BJ (cell line): ENCODE measurements at regions not wholly inside any gene's neighbourhood (a gene's known extent, or its start where the extent isn't known, plus 50 kb on each side); places are given as distances from the start of the nearest gene placed in this dataset.

Source experiments
- CTCF ChIA-PET: fragments of 350-600 bp; formaldehyde crosslinking; extraction: SDS; loops from one replicate; lab custom pipeline; 2021; ENCODE audit warnings: antibody characterized with exemption, inconsistent platforms; lab: Yijun Ruan, JAX
- POLR2A ChIA-PET: fragments of 300-600 bp; sonication (Branson Sonifier 250); formaldehyde crosslinking; extraction: SDS; loops from one replicate; lab custom pipeline; 2021; ENCODE audit warnings: antibody characterized with exemption; lab: Charles Lee
- DNase-seq: peaks from one replicate; pipeline ENCODE4 v3.0.0-alpha.2; 2011; ENCODE audit warnings: low read depth
- H3K27me3 ChIP-seq: 2 replicates; pipeline ENCODE4 v1.6.0; 2011; ENCODE audit warnings: low read length; ENCODE audit not compliant: control insufficient read depth, insufficient read depth
- H3K36me3 ChIP-seq: 2 replicates; pipeline ENCODE4 v1.5.1; 2011; ENCODE audit warnings: low read length; ENCODE audit not compliant: control insufficient read depth, insufficient read depth
- H3K4me3 ChIP-seq: 2 replicates; pipeline ENCODE4 v1.5.1; 2011; ENCODE audit warnings: low read depth, mild to moderate bottlenecking, control low read depth, low read length
- CTCF ChIP-seq: IDR thresholded peaks from 2 replicates; pipeline ENCODE4 v1.5.1; 2011; ENCODE audit warnings: low read depth, mild to moderate bottlenecking, control low read depth, inconsistent platforms, low read length, moderate library complexity; ENCODE audit not compliant: insufficient read depth

GRCh38 chr7:52005613-52006012 is 689.0 kb upstream of the COBL start:
- H3K36me3 ChIP-seq, result no peaks in the 10 kb centered on the region
- no peak for TF ChIP-seq CTCF
- H3K27me3 ChIP-seq, result no peaks in the 10 kb centered on the region
- no peak for DNase-seq
- ChIA-PET CTCF (no interaction called here), POLR2A (no interaction called here)
- no peak overlapping the region for H3K4me3 ChIP-seq

GRCh38 chr7:51995596-51996179 is 679.1 kb upstream of the COBL start:
- Histone ChIP-seq H3K27me3 (no peaks in the 10 kb centered on the region), H3K4me3 (no peak overlapping the region), H3K36me3 (no peaks in the 10 kb centered on the region)
- CTCF ChIA-PET, result no interaction called here
- POLR2A ChIA-PET, result no interaction called here
- DNase-seq, result no peak
- no peak for TF ChIP-seq CTCF

- CTCF ChIA-PET, result no interaction called here
- Histone ChIP-seq H3K27me3 (no peaks in the 10 kb centered on the region), H3K4me3 (no peak overlapping the region), H3K36me3 (no peaks in the 10 kb centered on the region)
- DNase-seq, result no peak
- POLR2A ChIA-PET, result no interaction called here
- TF ChIP-seq CTCF, result no peak
Measured at GRCh38 chr7:51982653-51983052, 666.0 kb upstream of the COBL start.

GRCh38 chr7:51980812-51981211 is 664.2 kb upstream of the COBL start:
- CTCF ChIA-PET, result no interaction called here
- DNase-seq, result no peak
- POLR2A ChIA-PET, result no interaction called here
- Histone ChIP-seq H3K4me3 (no peak overlapping the region), H3K27me3 (no peaks in the 10 kb centered on the region), H3K36me3 (no peaks in the 10 kb centered on the region)
- no peak for TF ChIP-seq CTCF

GRCh38 chr7:51980313-51980712 is 663.7 kb upstream of the COBL start:
- CTCF ChIA-PET, result no interaction called here

More at GRCh38 chr7:51980313-51980712, 663.7 kb upstream of the COBL start:
- H3K27me3 ChIP-seq, result no peaks in the 10 kb centered on the region
- POLR2A ChIA-PET, result no interaction called here
- no peaks in the 10 kb centered on the region for H3K36me3 ChIP-seq
- H3K4me3 ChIP-seq, result no peak overlapping the region
- no peak for DNase-seq
- TF ChIP-seq CTCF, result no peak
